ENCODE measurements at regions not wholly inside any gene's neighbourhood (a gene's known extent, or its start where the extent isn't known, plus 50 kb on each side); places are given as distances from the start of the nearest gene placed in this dataset.

- no peak for TF ChIP-seq RFX5 (IDR thresholded peaks at IDR 0.05; ENCODE audit: low read length)
- TF ChIP-seq MXI1 (IDR thresholded peaks at IDR 0.05; ENCODE audit: low read depth, low read length), result no peak
- TF ChIP-seq GABPA (IDR thresholded peaks at IDR 0.05; ENCODE audit: low read depth), result no peak
- TF ChIP-seq ELF1 (IDR thresholded peaks at IDR 0.05), result no peak
- TF ChIP-seq PBX3 (IDR thresholded peaks at IDR 0.05), result no peak
- TF ChIP-seq POLR2AphosphoS5 (IDR thresholded peaks at IDR 0.05; ENCODE audit: low read depth, low read length), result no peak
- TF ChIP-seq SIN3A (IDR thresholded peaks at IDR 0.05; ENCODE audit: borderline replicate concordance, low read depth, low read length), result no peak
Observed at GRCh38 chr20:11652128-11652527, 265.6 kb upstream of the BTBD3 start (continued).

GRCh38 chr20:11654766-11655165 is 262.9 kb upstream of the BTBD3 start:
- no peaks in the 10 kb centered on the region for H3K4me1 ChIP-seq (ENCODE audit: control insufficient read depth in 1 of 2, insufficient read depth in 2 of 2, low read depth in 1 of 2, low read length in 1 of 2)
- WGBS (ENCODE audit: low lambda C conversion rate), result 70% methylated on average over 1 of the region's 1 CpG
- no peaks in the 10 kb centered on the region for H3F3A ChIP-seq (replicated peaks; ENCODE audit: insufficient read depth)
- no peaks in the 10 kb centered on the region for H3K27me3 ChIP-seq (ENCODE audit: insufficient read depth)
- no peaks in the 10 kb centered on the region for H4K20me1 ChIP-seq (ENCODE audit: insufficient read depth)
- no peaks in the 10 kb centered on the region for H3K79me2 ChIP-seq (ENCODE audit: insufficient read depth)
- no peak overlapping the region for H2AFZ ChIP-seq (ENCODE audit: low read depth)
- DNase-seq, result no peak
- no peak for TF ChIP-seq TCF12 (IDR thresholded peaks at IDR 0.05)
- TF ChIP-seq CHD2 (IDR thresholded peaks at IDR 0.05; ENCODE audit: low read length, partially characterized antibody), result no peak
- no peak for TF ChIP-seq PBX3 (IDR thresholded peaks at IDR 0.05)
- no peak for TF ChIP-seq FOXJ3 (CRISPR knock-in tag; IDR thresholded peaks at IDR 0.05)
- no peak for TF ChIP-seq SIN3A (IDR thresholded peaks at IDR 0.05; ENCODE audit: borderline replicate concordance, low read depth, low read length)
- no peak for TF ChIP-seq POLR2AphosphoS5 (IDR thresholded peaks at IDR 0.05; ENCODE audit: low read depth, low read length)
- TF ChIP-seq, protein P1, sequence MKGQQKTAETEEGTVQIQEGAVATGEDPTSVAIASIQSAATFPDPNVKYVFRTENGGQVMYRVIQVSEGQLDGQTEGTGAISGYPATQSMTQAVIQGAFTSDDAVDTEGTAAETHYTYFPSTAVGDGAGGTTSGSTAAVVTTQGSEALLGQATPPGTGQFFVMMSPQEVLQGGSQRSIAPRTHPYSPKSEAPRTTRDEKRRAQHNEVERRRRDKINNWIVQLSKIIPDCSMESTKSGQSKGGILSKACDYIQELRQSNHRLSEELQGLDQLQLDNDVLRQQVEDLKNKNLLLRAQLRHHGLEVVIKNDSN (IDR thresholded peaks at IDR 0.05; ENCODE audit: borderline replicate concordance, low read depth), result no peak
- TF ChIP-seq, protein P2, sequence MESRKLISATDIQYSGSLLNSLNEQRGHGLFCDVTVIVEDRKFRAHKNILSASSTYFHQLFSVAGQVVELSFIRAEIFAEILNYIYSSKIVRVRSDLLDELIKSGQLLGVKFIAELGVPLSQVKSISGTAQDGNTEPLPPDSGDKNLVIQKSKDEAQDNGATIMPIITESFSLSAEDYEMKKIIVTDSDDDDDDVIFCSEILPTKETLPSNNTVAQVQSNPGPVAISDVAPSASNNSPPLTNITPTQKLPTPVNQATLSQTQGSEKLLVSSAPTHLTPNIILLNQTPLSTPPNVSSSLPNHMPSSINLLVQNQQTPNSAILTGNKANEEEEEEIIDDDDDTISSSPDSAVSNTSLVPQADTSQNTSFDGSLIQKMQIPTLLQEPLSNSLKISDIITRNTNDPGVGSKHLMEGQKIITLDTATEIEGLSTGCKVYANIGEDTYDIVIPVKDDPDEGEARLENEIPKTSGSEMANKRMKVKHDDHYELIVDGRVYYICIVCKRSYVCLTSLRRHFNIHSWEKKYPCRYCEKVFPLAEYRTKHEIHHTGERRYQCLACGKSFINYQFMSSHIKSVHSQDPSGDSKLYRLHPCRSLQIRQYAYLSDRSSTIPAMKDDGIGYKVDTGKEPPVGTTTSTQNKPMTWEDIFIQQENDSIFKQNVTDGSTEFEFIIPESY (IDR thresholded peaks at IDR 0.05; ENCODE audit: borderline replicate concordance, low read depth), result no peak
- TF ChIP-seq RAD21 (IDR thresholded peaks at IDR 0.05; ENCODE audit: low read length), result no peak
- TF ChIP-seq FOSL2 (IDR thresholded peaks at IDR 0.05; ENCODE audit: borderline replicate concordance, low read depth), result no peak
- TF ChIP-seq ELF1 (IDR thresholded peaks at IDR 0.05), result no peak
- TF ChIP-seq RFX5 (IDR thresholded peaks at IDR 0.05; ENCODE audit: low read length), result no peak
- no peak for TF ChIP-seq MAX (IDR thresholded peaks at IDR 0.05; ENCODE audit: low read depth)
- TF ChIP-seq EZH2phosphoT487 (IDR thresholded peaks at IDR 0.05; ENCODE audit: borderline replicate concordance, low read depth), result no peak
- TF ChIP-seq EP300 (IDR thresholded peaks at IDR 0.05; ENCODE audit: borderline replicate concordance in 1 of 2, low read depth in 1 of 2, low read length in 1 of 2), result no peak
- TF ChIP-seq NFIC (IDR thresholded peaks at IDR 0.05; ENCODE audit: borderline replicate concordance), result no peak
- H3K27ac ChIP-seq (ENCODE audit: low read depth in 2 of 2, low read length in 1 of 2), result no peak overlapping the region
- no peaks in the 10 kb centered on the region for H3K9me3 ChIP-seq
- no peak overlapping the region for H3K4me2 ChIP-seq
- no peak overlapping the region for H3K9ac ChIP-seq
- H3K4me3 ChIP-seq (ENCODE audit: low read depth in 2 of 2, low read length in 1 of 2), result no peak overlapping the region
- H3K36me3 ChIP-seq (replicated peaks in 1 of 2; ENCODE audit: control insufficient read depth in 1 of 2, insufficient read depth in 2 of 2, low read length in 1 of 2), result no peaks in the 10 kb centered on the region
- ChIA-PET POLR2A (no interaction called here), CTCF (no interaction called here)
- no peaks in the 10 kb centered on the region for H3K9me2 ChIP-seq
